ENCODE measurements at regions not wholly inside any gene's neighbourhood (a gene's known extent, or its start where the extent isn't known, plus 50 kb on each side); places are given as distances from the start of the nearest gene placed in this dataset.
"Not testable (repeated sequence)": the region's sequence is repeated elsewhere in the genome, so short reads cannot be mapped to it uniquely, and the experiment has no call there.

DNA sequence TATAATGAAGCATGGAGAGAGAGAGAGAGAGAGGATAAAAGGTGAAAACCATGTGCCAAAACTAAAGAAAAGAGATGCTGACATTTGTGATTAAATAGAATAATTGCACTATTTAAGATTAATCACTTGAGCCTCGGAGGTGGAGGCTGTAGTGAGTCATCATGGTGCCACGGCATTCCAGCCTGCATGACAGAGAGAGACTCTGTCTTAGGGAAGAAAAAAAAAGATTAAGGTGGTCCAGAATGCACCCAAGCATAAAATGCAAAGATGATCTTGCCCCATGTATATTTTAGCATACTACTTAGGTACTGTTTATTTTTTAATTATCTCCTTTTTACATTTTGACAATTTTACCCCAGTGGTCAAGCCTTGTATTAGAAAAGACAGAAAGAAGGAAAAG lies 742.5 kb downstream of the SPATA31A1 start:
- not testable (repeated sequence) for DNase-seq; H3K4me1 ChIP-seq (ENCODE audit: control insufficient read depth, insufficient read depth, low read length); H3K4me3 ChIP-seq (ENCODE audit: low read length); H3K9me3 ChIP-seq (ENCODE audit: control insufficient read depth, low read depth, low read length); H3K36me3 ChIP-seq (ENCODE audit: control insufficient read depth, insufficient read depth, low read length); H3K27ac ChIP-seq (ENCODE audit: low read length); H3K27me3 ChIP-seq (ENCODE audit: control insufficient read depth, insufficient read depth, low read length)
- no CpG with 5 or more reads among the region's 2 CpGs for WGBS (ENCODE audit: insufficient coverage, low lambda C conversion rate)

GRCh38 chr9:40106003-40106782 lies 750.7 kb downstream of the SPATA31A1 start:
- no CpG with 5 or more reads among the region's 71 CpGs for WGBS (ENCODE audit: insufficient coverage, low lambda C conversion rate)
- not testable (repeated sequence) for H3K4me1 ChIP-seq (ENCODE audit: control insufficient read depth, insufficient read depth, low read length); H3K27ac ChIP-seq (ENCODE audit: low read length); H3K4me3 ChIP-seq (ENCODE audit: low read length); H3K36me3 ChIP-seq (ENCODE audit: control insufficient read depth, insufficient read depth, low read length); H3K27me3 ChIP-seq (ENCODE audit: control insufficient read depth, insufficient read depth, low read length); H3K9me3 ChIP-seq (ENCODE audit: control insufficient read depth, low read depth, low read length)
- DNase-seq = peak; percentile 5 to 61

GRCh38 chr9:40106783-40107248 lies 751.3 kb downstream of the SPATA31A1 start:
- no CpG with 5 or more reads among the region's 33 CpGs for WGBS (ENCODE audit: insufficient coverage, low lambda C conversion rate)
- not testable (repeated sequence) for H3K4me3 ChIP-seq (ENCODE audit: low read length); DNase-seq; H3K9me3 ChIP-seq (ENCODE audit: control insufficient read depth, low read depth, low read length); H3K36me3 ChIP-seq (ENCODE audit: control insufficient read depth, insufficient read depth, low read length); H3K4me1 ChIP-seq (ENCODE audit: control insufficient read depth, insufficient read depth, low read length); H3K27me3 ChIP-seq (ENCODE audit: control insufficient read depth, insufficient read depth, low read length); H3K27ac ChIP-seq (ENCODE audit: low read length)

- H3K27me3 ChIP-seq (ENCODE audit: control insufficient read depth, insufficient read depth, low read length); H3K4me1 ChIP-seq (ENCODE audit: control insufficient read depth, insufficient read depth, low read length); H3K9me3 ChIP-seq (ENCODE audit: control insufficient read depth, low read depth, low read length); H3K27ac ChIP-seq (ENCODE audit: low read length); DNase-seq; H3K36me3 ChIP-seq (ENCODE audit: control insufficient read depth, insufficient read depth, low read length); H3K4me3 ChIP-seq (ENCODE audit: low read length): not testable (repeated sequence)
- WGBS (ENCODE audit: insufficient coverage, low lambda C conversion rate) = no CpG with 5 or more reads among the region's 26 CpGs
These were observed 751.8 kb downstream of the SPATA31A1 start for GRCh38 chr9:40107251-40107650.

DNA sequence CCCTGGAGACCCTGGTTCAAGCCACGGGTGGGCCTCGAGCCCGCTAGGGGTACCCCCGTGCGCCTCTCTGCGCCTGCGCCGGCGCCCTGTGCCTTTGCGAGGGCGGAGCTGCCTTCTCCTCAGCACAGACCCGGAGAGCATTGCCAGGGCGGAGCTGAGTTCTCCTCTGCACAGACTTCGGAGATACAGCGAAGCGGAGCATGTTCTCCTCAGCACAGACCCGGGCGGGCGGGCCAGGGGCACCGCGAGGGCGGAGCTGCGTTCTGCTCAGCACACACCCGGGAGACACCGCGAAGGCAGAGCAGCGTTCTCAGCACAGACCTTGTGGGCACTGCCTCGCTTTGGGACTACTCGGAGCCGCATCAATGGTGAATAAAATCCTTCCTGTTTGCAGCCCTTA lies 753.0 kb downstream of the SPATA31A1 start:
- not testable (repeated sequence) for H3K36me3 ChIP-seq (ENCODE audit: control insufficient read depth, insufficient read depth, low read length); DNase-seq; H3K27ac ChIP-seq (ENCODE audit: low read length); H3K9me3 ChIP-seq (ENCODE audit: control insufficient read depth, low read depth, low read length); H3K27me3 ChIP-seq (ENCODE audit: control insufficient read depth, insufficient read depth, low read length); H3K4me3 ChIP-seq (ENCODE audit: low read length); H3K4me1 ChIP-seq (ENCODE audit: control insufficient read depth, insufficient read depth, low read length)
- WGBS (ENCODE audit: insufficient coverage, low lambda C conversion rate) = no CpG with 5 or more reads among the region's 30 CpGs

DNA sequence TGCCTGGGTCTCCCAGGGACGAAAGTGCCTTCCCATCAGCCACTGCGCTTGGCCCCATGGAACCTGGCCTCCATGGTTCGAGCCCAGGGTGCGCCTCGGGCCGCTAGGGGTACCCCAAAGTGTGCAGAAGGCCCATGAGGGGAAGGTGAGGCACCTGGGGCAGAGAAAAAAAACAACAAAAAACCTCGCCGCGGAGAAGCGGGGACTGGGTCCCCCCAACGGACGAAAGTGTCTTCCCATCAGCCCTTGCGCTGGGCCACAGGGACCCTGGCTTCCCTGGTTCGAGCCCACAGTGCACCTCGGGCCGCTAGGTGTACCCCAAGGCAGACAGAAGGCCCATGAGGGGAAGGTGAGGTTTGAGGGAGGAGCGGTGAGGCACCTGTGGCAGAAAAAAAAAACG lies 755.3 kb downstream of the SPATA31A1 start:
- not testable (repeated sequence) for H3K27ac ChIP-seq (ENCODE audit: low read length); H3K4me3 ChIP-seq (ENCODE audit: low read length)
- no CpG with 5 or more reads among the region's 18 CpGs for WGBS (ENCODE audit: insufficient coverage, low lambda C conversion rate)

DNA sequence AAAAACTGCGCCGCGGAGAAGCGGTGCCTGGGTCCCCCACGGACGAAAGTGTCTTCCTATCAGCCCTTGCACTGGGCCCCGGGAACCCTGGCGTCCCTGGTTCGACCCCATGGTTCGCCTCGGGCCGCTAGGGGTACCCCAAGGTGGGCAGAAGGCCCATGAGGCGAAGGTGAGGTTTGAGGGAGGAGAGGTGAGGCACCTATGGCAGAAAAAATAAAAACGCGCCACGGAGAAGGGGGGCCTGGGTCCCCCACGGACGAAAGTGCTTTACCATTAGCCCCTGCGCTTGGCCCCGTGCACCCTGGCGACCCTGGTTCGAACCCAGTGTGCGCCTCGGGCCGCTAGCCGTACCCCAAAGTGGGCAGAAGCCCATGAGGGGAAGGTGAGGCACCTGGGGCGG lies 756.1 kb downstream of the SPATA31A1 start:
- not testable (repeated sequence) for H3K27ac ChIP-seq (ENCODE audit: low read length); H3K9me3 ChIP-seq (ENCODE audit: control insufficient read depth, low read depth, low read length); H3K27me3 ChIP-seq (ENCODE audit: control insufficient read depth, insufficient read depth, low read length); DNase-seq; H3K4me1 ChIP-seq (ENCODE audit: control insufficient read depth, insufficient read depth, low read length); H3K36me3 ChIP-seq (ENCODE audit: control insufficient read depth, insufficient read depth, low read length); H3K4me3 ChIP-seq (ENCODE audit: low read length)
- no CpG with 5 or more reads among the region's 27 CpGs for WGBS (ENCODE audit: insufficient coverage, low lambda C conversion rate)

More for the DNA sequence above, 755.3 kb downstream of the SPATA31A1 start:
- not testable (repeated sequence) for H3K36me3 ChIP-seq (ENCODE audit: control insufficient read depth, insufficient read depth, low read length); H3K4me1 ChIP-seq (ENCODE audit: control insufficient read depth, insufficient read depth, low read length); DNase-seq; H3K27me3 ChIP-seq (ENCODE audit: control insufficient read depth, insufficient read depth, low read length); H3K9me3 ChIP-seq (ENCODE audit: control insufficient read depth, low read depth, low read length)

DNA sequence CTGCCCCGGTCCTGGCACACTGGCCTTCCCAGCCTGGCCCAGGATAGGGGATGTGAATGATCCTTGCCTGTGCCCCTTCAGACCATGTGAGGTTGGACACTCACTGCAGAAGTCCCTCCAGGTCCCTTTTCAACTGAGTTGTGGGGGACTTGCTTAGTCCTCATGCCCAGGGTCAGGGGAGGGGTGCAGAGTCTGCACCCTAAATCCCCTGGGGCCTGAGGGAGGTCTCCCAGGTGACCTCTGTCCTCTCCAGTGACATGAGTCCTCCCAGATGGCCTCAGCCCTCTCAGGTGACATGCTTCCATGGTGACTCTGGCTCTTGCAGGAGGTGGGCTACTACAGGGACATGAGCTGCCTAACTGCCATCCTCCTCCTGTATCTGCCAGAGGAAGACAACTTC lies 775.1 kb downstream of the SPATA31A1 start:
- not testable (repeated sequence) for DNase-seq; H3K4me3 ChIP-seq (ENCODE audit: low read length); H3K4me1 ChIP-seq (ENCODE audit: control insufficient read depth, insufficient read depth, low read length); H3K9me3 ChIP-seq (ENCODE audit: control insufficient read depth, low read depth, low read length); H3K27me3 ChIP-seq (ENCODE audit: control insufficient read depth, insufficient read depth, low read length); H3K36me3 ChIP-seq (ENCODE audit: control insufficient read depth, insufficient read depth, low read length); H3K27ac ChIP-seq (ENCODE audit: low read length)
- no CpG with 5 or more reads among the region's 1 CpG for WGBS (ENCODE audit: insufficient coverage, low lambda C conversion rate)

DNA sequence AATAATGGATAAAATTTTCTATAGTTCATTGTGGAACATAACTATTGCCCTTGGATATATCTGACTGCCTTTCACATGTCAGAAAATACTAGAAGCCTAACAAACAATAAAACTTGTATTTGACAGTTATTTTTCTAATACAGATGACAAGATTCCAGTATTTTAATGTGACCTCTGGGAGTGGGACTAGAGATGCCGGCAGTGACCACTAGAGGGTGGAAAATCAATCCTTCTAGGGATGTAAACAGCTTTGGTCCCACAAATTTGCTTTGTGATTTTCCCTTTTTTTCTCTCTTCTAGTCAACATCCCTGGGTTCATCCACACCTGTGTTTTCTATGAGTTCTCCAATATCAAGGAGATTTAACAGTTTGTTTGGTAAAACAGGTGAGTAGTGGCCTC lies 813.7 kb downstream of the SPATA31A1 start:
- H3K9me3 ChIP-seq (ENCODE audit: control insufficient read depth, low read depth, low read length); H3K36me3 ChIP-seq (ENCODE audit: control insufficient read depth, insufficient read depth, low read length); DNase-seq; H3K4me1 ChIP-seq (ENCODE audit: control insufficient read depth, insufficient read depth, low read length); H3K27me3 ChIP-seq (ENCODE audit: control insufficient read depth, insufficient read depth, low read length); H3K4me3 ChIP-seq (ENCODE audit: low read length); H3K27ac ChIP-seq (ENCODE audit: low read length): not testable (repeated sequence)
- WGBS (ENCODE audit: insufficient coverage, low lambda C conversion rate) = no CpG with 5 or more reads among the region's 1 CpG

GRCh38 chr9:40173316-40173715 lies 817.8 kb downstream of the SPATA31A1 start:
- not testable (repeated sequence) for DNase-seq; H3K36me3 ChIP-seq (ENCODE audit: control insufficient read depth, insufficient read depth, low read length); H3K4me3 ChIP-seq (ENCODE audit: low read length)

GRCh38 chr9:40174035-40174434 lies 818.6 kb downstream of the SPATA31A1 start:
- H3K4me1 ChIP-seq (ENCODE audit: control insufficient read depth, insufficient read depth, low read length); H3K27ac ChIP-seq (ENCODE audit: low read length); H3K27me3 ChIP-seq (ENCODE audit: control insufficient read depth, insufficient read depth, low read length); H3K9me3 ChIP-seq (ENCODE audit: control insufficient read depth, low read depth, low read length); DNase-seq; H3K4me3 ChIP-seq (ENCODE audit: low read length); H3K36me3 ChIP-seq (ENCODE audit: control insufficient read depth, insufficient read depth, low read length): not testable (repeated sequence)
- WGBS (ENCODE audit: insufficient coverage, low lambda C conversion rate) = no CpG with 5 or more reads among the region's 4 CpGs

More at GRCh38 chr9:40173316-40173715, 817.8 kb downstream of the SPATA31A1 start:
- no CpG with 5 or more reads among the region's 4 CpGs for WGBS (ENCODE audit: insufficient coverage, low lambda C conversion rate)
- not testable (repeated sequence) for H3K4me1 ChIP-seq (ENCODE audit: control insufficient read depth, insufficient read depth, low read length); H3K27me3 ChIP-seq (ENCODE audit: control insufficient read depth, insufficient read depth, low read length); H3K27ac ChIP-seq (ENCODE audit: low read length); H3K9me3 ChIP-seq (ENCODE audit: control insufficient read depth, low read depth, low read length)

All from large intestine (tissue), 3 donors.